UCSD-AML1 (cell line): ENCODE measurements at regions not wholly inside any gene's neighbourhood (a gene's known extent, or its start where the extent isn't known, plus 50 kb on each side); places are given as distances from the start of the nearest gene placed in this dataset.

Experiments used
- DNase-seq: peaks from one replicate; lab custom pipeline; 2025; ENCODE audit not compliant: unreplicated experiment; lab: John Stamatoyannopoulos, UW

- DNase-seq = no peak
Observed at GRCh38 chr6:120122401-120122800, 772.8 kb upstream of the MAN1A1 start.

- DNase-seq = no peak
Observed at GRCh38 chr6:120116343-120116742, 766.8 kb upstream of the MAN1A1 start.

DNA sequence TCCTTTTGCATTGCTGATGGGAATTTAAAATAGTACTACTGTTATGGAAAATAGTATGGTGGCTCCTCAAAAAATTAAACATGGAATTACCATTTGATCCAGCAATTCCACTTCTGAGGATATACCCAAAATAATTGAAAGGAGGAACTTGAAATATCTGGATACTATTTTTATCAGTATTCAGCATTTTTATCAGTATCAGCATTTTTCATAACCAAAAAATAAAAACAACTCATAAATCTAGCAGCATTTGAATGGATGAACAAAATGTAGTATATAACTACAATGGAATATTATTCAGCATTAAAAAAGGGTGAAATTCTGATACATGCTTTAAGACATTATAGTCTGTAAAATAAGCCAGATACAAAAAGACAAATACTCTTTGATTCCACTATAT is 763.4 kb upstream of the MAN1A1 start:
- no peak for DNase-seq

DNA sequence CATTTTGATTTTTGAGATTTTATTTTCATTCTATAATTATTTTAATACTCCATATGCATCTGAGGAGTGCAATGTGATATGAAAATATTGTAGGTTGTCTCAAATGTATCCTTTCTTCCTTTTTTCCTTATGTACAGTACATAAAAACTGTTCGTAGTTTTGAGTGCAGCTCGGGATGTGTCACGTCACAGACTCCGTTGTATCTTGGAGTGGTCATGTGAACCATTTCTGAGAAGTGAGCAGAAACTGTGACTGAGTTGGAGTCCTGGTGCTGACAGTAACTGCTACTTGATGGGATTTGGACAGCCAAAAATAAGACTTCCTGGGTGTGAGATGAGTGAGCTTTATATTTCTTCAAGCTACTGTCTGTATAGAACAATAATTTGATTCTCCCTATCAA is 761.4 kb upstream of the MAN1A1 start:
- DNase-seq = no peak

GRCh38 chr6:120108061-120108795 is 758.7 kb upstream of the MAN1A1 start:
- no peak for DNase-seq

GRCh38 chr6:120103618-120104017 is 754.1 kb upstream of the MAN1A1 start:
- DNase-seq = no peak

DNA sequence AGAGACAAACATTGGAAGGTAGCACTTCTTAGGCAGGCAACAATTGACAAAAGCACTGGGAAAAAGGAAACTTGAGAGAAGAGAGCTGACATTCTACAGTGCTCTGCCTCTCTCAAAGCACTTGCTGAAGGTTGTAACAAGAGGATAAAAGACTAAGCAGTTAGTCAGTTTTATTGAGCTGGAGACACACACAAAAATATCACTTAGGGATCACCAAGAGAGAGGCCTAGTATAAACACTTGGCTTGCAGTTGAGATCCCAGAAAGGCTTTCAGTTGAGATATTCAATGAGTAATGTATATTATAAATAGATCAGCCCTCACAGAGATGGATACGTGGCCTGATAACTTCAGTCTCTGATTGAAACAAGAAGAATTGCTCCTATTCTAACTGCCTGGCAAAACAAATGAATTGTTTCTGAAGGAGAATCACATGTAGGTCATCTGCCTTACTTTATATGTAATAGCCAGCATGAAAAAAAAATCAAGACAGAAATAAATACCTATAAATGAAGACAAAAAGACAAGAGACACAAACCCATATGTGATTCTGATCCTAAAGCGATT is 747.2 kb upstream of the MAN1A1 start:
- no peak for DNase-seq

DNA sequence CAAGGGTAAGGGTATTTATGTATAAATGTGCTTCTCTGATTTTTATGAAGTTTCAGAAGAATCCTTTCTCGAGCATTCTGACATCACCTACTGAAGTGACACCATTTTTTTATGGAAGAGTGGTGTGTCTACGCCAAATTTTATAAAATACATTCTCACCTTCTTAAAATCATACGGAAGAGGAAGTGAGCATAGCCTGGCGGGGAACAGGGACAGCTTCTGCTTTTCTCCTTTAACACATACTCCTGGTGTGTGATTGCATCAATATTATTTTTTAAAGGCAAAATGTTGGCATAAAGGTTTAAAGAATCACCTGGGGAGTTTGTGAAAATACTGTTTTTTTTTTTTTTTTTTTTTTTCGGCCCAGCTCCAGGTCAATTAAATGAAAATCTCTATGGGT is 733.6 kb upstream of the MAN1A1 start:
- no peak for DNase-seq

DNA sequence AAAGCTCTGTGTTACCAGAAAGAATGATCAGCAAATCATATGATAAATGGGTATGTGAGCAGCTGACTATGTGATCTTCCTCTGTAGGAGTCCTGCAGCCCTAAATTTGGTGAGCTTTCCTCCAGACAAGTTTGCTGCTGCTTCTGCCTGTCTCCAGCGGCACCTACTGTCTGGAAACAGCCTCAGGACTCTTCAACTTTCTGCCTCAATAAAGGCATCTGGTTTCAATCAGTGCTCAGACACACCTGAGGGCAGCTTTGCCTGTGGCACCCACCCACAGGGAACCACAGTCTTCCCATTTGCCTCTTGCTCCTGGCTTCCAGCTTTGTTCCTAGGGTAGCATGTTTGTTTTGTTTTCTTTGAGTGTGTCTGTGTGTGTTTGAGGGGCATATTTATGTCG is 727.9 kb upstream of the MAN1A1 start:
- DNase-seq = no peak

DNA sequence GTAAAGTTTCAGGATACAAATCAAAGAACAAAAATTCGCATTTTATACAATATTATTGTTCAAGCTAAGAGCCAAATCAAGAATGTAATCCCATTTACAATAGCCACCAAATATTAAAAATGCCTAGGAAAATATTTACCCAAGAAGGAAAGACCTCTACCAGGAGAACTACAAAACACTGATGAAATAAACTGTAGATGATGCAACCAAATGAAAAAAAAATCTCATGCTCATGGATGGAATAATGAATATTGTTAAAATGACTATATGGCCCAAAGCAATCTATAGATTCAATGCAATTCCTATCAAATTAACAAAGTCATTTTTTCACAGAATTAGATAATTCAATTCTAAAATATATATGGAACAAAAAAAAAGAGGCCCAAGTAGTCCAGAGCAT is 708.8 kb upstream of the MAN1A1 start:
- DNase-seq = no peak

DNA sequence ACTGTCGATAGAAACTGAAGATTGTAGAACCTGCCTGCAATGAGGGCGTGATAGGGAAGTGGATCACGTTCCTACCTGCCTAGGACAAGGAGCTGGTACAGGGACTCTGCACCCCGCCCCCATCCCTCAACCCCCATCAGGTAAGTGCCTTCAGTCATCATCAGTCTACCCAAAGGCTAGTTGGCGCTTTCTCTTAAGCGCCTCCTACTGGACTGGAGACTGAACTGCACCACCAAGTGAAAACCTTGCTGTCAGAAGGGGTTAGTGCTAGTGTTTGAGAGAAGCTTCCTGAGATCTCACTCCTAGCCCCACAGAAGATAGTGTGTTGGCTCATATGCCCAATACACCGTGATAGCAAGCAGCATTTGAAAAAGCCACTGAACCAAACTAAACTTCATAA is 706.5 kb upstream of the MAN1A1 start:
- peak; percentile 6 for DNase-seq

- no peak for DNase-seq
Observed at GRCh38 chr6:120055071-120055470, 705.5 kb upstream of the MAN1A1 start.

DNA sequence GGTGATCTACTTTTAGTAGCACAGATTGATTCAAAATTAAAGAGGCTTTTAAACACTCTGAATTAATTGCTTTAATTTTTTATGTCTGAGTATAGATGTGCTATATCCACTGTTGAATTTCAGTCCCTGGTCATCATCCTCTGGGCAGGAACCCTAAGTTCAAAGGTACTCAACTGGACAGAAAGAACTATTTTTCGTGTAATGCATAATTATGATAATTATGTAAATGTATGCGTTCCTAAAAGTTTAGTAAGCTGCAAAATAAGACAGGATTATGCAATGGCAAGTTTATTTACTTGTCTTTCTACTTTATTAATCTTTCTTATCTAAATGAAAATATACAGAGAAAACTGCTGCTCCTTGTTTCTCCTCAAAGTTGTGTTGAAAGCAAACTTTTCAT is 690.1 kb upstream of the MAN1A1 start:
- DNase-seq = no peak

- DNase-seq = no peak
Observed at GRCh38 chr6:120031837-120032236, 682.3 kb upstream of the MAN1A1 start.

- no peak for DNase-seq
Observed at GRCh38 chr6:120026791-120027190, 677.2 kb upstream of the MAN1A1 start.

GRCh38 chr6:120010075-120010474 is 660.5 kb upstream of the MAN1A1 start:
- no peak for DNase-seq

DNA sequence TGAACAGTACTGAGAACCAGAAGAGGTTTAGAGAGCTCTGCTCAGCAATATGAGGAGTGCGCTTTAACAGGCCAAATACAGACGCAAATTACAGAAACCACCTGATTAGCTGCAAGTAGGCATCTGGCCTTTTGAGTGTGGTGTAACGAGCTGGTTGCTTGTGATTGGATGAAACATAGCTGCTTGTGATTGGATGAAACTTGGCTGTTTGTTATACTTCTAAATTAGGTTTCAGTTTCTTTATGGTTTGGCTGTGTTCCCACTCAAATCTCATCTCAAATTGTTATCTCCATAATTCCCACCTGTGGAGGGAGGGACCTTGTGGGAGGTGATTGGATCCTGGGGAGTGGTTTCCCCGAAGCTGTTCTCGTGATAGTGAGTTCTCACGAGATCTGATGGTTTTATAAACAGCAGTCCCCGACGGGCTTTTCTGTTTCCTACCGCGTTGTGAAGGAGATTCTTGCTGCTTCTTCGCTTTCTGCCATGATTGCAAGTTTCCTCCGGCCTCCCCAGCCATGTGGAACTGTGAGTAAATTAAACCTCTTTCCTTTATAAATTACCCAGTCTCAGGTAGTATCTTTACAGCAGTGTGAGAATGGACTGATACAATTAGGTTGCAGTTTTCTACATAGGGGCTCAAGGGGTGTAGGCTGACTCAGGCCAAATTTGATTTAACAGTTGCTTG is 655.9 kb upstream of the MAN1A1 start:
- no peak for DNase-seq

GRCh38 chr6:119986934-119987549 is 637.5 kb upstream of the MAN1A1 start:
- no peak for DNase-seq

- DNase-seq = no peak
Observed at GRCh38 chr6:119985952-119986736, 636.6 kb upstream of the MAN1A1 start.

GRCh38 chr6:119980802-119981201 is 631.2 kb upstream of the MAN1A1 start:
- no peak for DNase-seq

DNA sequence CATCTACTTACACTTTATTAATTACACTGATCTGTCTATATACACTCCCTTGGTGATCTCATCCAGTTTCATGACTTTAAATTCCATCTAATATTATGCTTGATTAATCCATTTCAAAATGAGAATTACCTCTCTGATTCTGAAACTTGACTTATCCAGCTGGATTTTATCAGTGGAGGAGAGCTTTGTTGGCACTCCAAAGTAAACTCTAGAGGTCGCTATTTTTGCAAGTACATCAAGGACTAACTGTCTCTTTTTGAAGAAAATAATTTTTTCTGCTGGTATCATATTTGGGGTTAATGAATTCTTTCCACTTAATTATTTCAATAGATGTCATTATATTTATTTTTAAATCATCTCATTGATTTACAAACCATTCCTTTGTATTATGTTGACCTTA is 630.3 kb upstream of the MAN1A1 start:
- DNase-seq = no peak
